ENCODE measurements at regions not wholly inside any gene's neighbourhood (a gene's known extent, or its start where the extent isn't known, plus 50 kb on each side); places are given as distances from the start of the nearest gene placed in this dataset.

DNA sequence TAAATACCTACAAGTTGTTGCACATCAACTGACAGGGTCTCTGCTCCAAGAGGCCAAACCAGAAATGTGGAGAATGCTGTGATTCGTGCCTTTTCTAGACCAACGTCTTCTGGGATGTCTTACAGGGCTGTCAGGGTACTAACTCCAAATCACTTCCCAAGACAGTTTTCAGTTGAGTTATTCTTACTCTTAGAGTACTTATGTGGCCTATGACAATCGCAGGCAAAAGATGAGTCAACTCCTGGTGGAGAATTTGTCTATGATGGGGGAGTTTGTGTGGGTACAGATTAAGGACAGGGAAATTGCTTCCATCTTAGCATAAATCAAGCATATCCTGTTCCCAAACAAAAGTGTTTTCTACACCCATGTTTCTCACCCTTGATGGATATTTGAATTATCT, 734.8 kb downstream of the TNS3 start:
- H3K4me1 ChIP-seq: no peaks in the 10 kb centered on the region
- TF ChIP-seq POLR2A (IDR thresholded peaks at IDR 0.05): no peak
- TF ChIP-seq, protein P1, sequence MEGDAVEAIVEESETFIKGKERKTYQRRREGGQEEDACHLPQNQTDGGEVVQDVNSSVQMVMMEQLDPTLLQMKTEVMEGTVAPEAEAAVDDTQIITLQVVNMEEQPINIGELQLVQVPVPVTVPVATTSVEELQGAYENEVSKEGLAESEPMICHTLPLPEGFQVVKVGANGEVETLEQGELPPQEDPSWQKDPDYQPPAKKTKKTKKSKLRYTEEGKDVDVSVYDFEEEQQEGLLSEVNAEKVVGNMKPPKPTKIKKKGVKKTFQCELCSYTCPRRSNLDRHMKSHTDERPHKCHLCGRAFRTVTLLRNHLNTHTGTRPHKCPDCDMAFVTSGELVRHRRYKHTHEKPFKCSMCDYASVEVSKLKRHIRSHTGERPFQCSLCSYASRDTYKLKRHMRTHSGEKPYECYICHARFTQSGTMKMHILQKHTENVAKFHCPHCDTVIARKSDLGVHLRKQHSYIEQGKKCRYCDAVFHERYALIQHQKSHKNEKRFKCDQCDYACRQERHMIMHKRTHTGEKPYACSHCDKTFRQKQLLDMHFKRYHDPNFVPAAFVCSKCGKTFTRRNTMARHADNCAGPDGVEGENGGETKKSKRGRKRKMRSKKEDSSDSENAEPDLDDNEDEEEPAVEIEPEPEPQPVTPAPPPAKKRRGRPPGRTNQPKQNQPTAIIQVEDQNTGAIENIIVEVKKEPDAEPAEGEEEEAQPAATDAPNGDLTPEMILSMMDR (IDR thresholded peaks at IDR 0.05): no peak
- WGBS, 4 donors: 87 to 97% (median 92%) methylated on average over 3 of the region's 3 CpGs
- H3K27me3 ChIP-seq: no peaks in the 10 kb centered on the region
- DNase-seq (no peak), ATAC-seq (no peak)
- no peaks in the 10 kb centered on the region for H3K36me3 ChIP-seq
- no peaks in the 10 kb centered on the region for H3K9me3 ChIP-seq
- intact Hi-C loops (cut with DNase I): no loop called here
- no peak overlapping the region for H3K4me3 ChIP-seq
- no peak overlapping the region for H3K27ac ChIP-seq

DNA sequence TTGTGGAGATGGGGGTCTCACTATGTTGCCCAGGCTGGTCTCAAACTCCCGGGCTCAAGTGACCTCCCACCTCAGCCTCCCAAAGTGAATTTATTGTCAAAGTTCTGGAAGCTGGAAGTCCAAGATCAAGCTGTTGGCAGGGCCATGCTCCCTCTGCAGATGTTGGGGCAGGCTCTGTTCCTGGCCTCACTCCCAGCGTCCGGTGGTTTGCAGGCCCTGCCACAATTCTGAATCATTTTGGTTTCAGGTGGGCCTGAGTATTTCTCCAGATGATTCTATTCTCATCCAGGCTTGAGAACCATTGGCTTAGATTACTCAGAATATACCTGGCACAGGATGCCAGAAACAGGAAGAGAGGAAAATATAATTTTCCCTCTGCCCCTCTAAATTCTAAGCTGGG, 737.4 kb downstream of the TNS3 start:
- Histone ChIP-seq H3K4me3 (no peak overlapping the region), H3K36me3 (no peaks in the 10 kb centered on the region), H3K9me3 (no peaks in the 10 kb centered on the region), H3K27ac (no peak overlapping the region), H3K4me1 (no peaks in the 10 kb centered on the region), H3K27me3 (no peaks in the 10 kb centered on the region)
- ATAC-seq: no peak
- intact Hi-C loops (cut with DNase I): no loop called here
- DNase-seq: no peak
- TF ChIP-seq POLR2A (IDR thresholded peaks at IDR 0.05): no peak
- TF ChIP-seq, protein P1 (IDR thresholded peaks at IDR 0.05): no peak
- 55 to 76% (median 66%) methylated on average over 3 of the region's 3 CpGs for WGBS, 4 donors

DNA sequence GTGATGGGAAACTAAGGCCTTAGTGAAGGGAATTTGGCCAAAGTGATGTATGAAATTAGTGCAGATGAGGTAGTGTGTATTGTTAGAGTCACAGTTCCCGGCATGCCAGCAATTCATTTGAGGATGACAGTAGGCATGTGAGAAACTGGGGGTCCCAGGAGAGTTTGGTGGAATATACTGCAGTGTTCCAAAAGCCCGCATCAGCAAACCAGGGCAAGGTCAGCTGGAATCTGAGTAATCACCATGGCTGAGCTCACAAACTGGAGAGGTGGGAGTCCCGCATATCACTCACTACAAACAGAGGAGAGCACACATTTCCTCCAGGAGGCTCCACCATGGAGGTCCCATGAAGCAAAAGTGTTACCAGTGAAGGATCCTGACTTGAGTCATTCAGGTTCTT, 740.7 kb downstream of the TNS3 start:
- Histone ChIP-seq H3K9me3 (peaks cover 0 to 12% (median 0%) of the 10 kb centered on the region in 12 donors), H3K27ac (no peak overlapping the region), H3K27me3 (no peaks in the 10 kb centered on the region), H3K36me3 (no peaks in the 10 kb centered on the region), H3K4me1 (no peaks in the 10 kb centered on the region), H3K4me3 (no peak overlapping the region)
- 93 to 98% (median 96%) methylated on average over 3 of the region's 3 CpGs for WGBS, 4 donors
- no peak for DNase-seq
- intact Hi-C loops (cut with DNase I): no loop called here
- no peak for ATAC-seq
- TF ChIP-seq, protein P1 (IDR thresholded peaks at IDR 0.05): no peak
- no peak for TF ChIP-seq POLR2A (IDR thresholded peaks at IDR 0.05)

DNA sequence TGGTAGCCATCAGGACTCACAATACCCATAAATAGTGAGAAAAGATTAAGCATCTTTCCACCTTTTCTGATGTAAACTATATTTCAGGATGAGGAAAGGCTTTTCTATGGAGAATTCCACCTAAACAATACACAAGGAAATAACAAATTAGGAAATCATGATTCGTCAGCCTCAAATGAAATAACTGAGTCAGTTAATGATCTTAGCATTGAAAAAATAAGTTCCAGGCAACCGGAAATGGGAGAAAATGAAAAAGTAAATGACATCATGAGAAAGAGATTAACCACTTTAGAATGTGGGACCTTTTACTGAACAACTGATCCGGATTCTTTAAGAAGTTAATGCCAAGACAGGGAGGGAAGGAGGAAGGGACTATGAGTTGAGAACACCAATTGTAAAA, 742.3 kb downstream of the TNS3 start:
- H3K27me3 ChIP-seq: no peaks in the 10 kb centered on the region
- ATAC-seq (no peak), DNase-seq (no peak)
- H3K9me3 ChIP-seq: peaks cover 0 to 14% (median 0%) of the 10 kb centered on the region in 12 donors
- H3K36me3 ChIP-seq: no peaks in the 10 kb centered on the region
- no peak overlapping the region for H3K4me3 ChIP-seq
- H3K4me1 ChIP-seq: no peaks in the 10 kb centered on the region
- WGBS, 4 donors: 57 to 66% (median 61%) methylated on average over 3 of the region's 3 CpGs
- H3K27ac ChIP-seq: no peak overlapping the region
- intact Hi-C loops (cut with DNase I): no loop called here
- TF ChIP-seq, protein P1 (IDR thresholded peaks at IDR 0.05): no peak
- TF ChIP-seq POLR2A (IDR thresholded peaks at IDR 0.05): no peak

Measured in heart left ventricle (tissue), 16 donors.